HG03045 (cell line): ENCODE measurements at regions not wholly inside any gene's neighbourhood (a gene's known extent, or its start where the extent isn't known, plus 50 kb on each side); places are given as distances from the start of the nearest gene placed in this dataset.
"Not testable (repeated sequence)": the region's sequence is repeated elsewhere in the genome, so short reads cannot be mapped to it uniquely, and the experiment has no call there.

Experiments
- ATAC-seq: cut with Tn5 transposase; IDR thresholded peaks from one replicate; pipeline ENCODE4 v1.9.1; 2021; ENCODE audit warnings: mild to moderate bottlenecking, moderate library complexity; ENCODE audit not compliant: unreplicated experiment

- no peak for ATAC-seq
These were observed 1061.5 kb downstream of the TDRD15 start for GRCh38 chr2:22185251-22185650.

- ATAC-seq = not testable (repeated sequence)
These were observed 1062.6 kb downstream of the TDRD15 start for GRCh38 chr2:22186261-22186828.

- no peak for ATAC-seq
These were observed 1066.2 kb downstream of the TDRD15 start for GRCh38 chr2:22189893-22190480.

GRCh38 chr2:22194218-22194617 lies 1070.5 kb downstream of the TDRD15 start:
- no peak for ATAC-seq

GRCh38 chr2:22196806-22197205 lies 1073.0 kb downstream of the TDRD15 start:
- ATAC-seq = no peak

- ATAC-seq = no peak
These were observed 1074.9 kb downstream of the TDRD15 start for GRCh38 chr2:22198381-22199283.

- no peak for ATAC-seq
These were observed 1076.2 kb downstream of the TDRD15 start for GRCh38 chr2:22199994-22200393.

- ATAC-seq = no peak
These were observed 1085.8 kb downstream of the TDRD15 start for GRCh38 chr2:22209545-22209944.

- no peak for ATAC-seq
These were observed 1089.5 kb downstream of the TDRD15 start for GRCh38 chr2:22213237-22213636.

- ATAC-seq = no peak
These were observed 1091.7 kb downstream of the TDRD15 start for GRCh38 chr2:22215517-22215916.

- ATAC-seq = no peak
These were observed 1094.1 kb downstream of the TDRD15 start for GRCh38 chr2:22217881-22218280.

GRCh38 chr2:22221006-22221405 lies 1097.2 kb downstream of the TDRD15 start:
- ATAC-seq = no peak

GRCh38 chr2:22238967-22239366 lies 1115.2 kb downstream of the TDRD15 start:
- ATAC-seq = no peak

- no peak for ATAC-seq
These were observed 1123.7 kb downstream of the TDRD15 start for GRCh38 chr2:22247466-22247865.

- no peak for ATAC-seq
These were observed 1125.1 kb downstream of the TDRD15 start for GRCh38 chr2:22248851-22249250.

GRCh38 chr2:22253171-22253570 lies 1129.4 kb downstream of the TDRD15 start:
- no peak for ATAC-seq

- ATAC-seq = no peak
These were observed 1123.8 kb upstream of the KLHL29 start for GRCh38 chr2:22261165-22261564.

GRCh38 chr2:22270341-22270740 lies 1114.6 kb upstream of the KLHL29 start:
- no peak for ATAC-seq

- ATAC-seq = no peak
These were observed 1111.1 kb upstream of the KLHL29 start for GRCh38 chr2:22273853-22274252.

- ATAC-seq = no peak
These were observed 1110.3 kb upstream of the KLHL29 start for GRCh38 chr2:22274661-22275060.

- ATAC-seq = no peak
These were observed 1108.3 kb upstream of the KLHL29 start for GRCh38 chr2:22276696-22277095.

GRCh38 chr2:22279541-22279940 lies 1105.4 kb upstream of the KLHL29 start:
- ATAC-seq = no peak
